ENCODE measurements at regions not wholly inside any gene's neighbourhood (a gene's known extent, or its start where the extent isn't known, plus 50 kb on each side); places are given as distances from the start of the nearest gene placed in this dataset.
A peak's percentile ranks its signal among the peaks of the same experiment; 100 is the strongest.

DNA sequence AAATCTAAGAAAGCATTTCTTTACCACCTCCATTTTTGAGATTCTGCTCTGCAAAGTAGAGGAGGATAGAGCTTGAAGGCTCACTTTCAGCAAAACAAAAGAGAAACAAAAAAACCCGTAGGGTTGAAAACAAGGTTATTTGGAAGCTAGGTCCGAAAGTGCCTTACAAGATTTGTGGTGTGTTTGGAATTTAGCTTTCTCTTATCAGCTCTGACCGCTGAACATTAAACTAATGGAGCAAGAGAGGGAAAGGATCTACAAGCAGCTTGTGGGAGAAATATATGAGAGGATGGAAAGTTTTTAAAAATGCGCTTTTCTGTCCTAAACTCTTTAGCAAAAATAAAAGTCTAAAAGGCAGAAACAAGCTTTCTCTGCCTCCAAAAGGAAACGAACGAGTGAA is 545.5 kb downstream of the NTRK3 start:
- TF ChIP-seq, protein P1, sequence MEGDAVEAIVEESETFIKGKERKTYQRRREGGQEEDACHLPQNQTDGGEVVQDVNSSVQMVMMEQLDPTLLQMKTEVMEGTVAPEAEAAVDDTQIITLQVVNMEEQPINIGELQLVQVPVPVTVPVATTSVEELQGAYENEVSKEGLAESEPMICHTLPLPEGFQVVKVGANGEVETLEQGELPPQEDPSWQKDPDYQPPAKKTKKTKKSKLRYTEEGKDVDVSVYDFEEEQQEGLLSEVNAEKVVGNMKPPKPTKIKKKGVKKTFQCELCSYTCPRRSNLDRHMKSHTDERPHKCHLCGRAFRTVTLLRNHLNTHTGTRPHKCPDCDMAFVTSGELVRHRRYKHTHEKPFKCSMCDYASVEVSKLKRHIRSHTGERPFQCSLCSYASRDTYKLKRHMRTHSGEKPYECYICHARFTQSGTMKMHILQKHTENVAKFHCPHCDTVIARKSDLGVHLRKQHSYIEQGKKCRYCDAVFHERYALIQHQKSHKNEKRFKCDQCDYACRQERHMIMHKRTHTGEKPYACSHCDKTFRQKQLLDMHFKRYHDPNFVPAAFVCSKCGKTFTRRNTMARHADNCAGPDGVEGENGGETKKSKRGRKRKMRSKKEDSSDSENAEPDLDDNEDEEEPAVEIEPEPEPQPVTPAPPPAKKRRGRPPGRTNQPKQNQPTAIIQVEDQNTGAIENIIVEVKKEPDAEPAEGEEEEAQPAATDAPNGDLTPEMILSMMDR (IDR thresholded peaks at IDR 0.05), result no peak
- intact Hi-C loops (cut with DNase I), result no loop called here
- Histone ChIP-seq H3K4me3 (no peak overlapping the region), H3K9me3 (no peaks in the 10 kb centered on the region), H3K36me3 (no peaks in the 10 kb centered on the region), H3K27ac (no peak overlapping the region), H3K4me1 (no peaks in the 10 kb centered on the region), H3K27me3 (no peaks in the 10 kb centered on the region)
- ATAC-seq, result no peak
- no peak for DNase-seq

DNA sequence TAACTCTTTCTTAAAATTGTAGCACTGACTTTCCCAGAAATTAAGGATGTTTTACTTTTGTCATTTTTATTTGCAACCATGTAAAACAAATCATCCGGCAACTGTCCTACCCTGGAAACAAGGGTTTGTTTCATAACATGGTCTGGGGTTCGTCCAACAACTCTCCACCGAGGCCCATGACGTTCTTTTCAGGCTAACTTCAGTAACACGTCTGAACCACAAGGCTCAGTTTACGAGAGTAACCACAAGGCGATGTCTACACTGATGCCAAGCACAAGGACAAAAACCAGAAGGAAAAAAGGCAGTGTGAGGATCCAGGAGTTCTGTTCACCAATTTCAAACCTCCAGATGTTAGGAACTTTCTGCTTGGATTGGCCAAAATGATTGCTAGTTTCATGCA is 546.1 kb downstream of the NTRK3 start:
- no peaks in the 10 kb centered on the region for H3K4me1 ChIP-seq
- no peak overlapping the region for H3K27ac ChIP-seq
- ATAC-seq (peak; percentile 35), DNase-seq (no peak)
- H3K4me3 ChIP-seq, result no peak overlapping the region
- intact Hi-C loops (cut with DNase I), result no loop called here
- H3K36me3 ChIP-seq, result no peaks in the 10 kb centered on the region
- TF ChIP-seq, protein P1 (IDR thresholded peaks at IDR 0.05), result no peak
- no peaks in the 10 kb centered on the region for H3K27me3 ChIP-seq
- H3K9me3 ChIP-seq, result no peaks in the 10 kb centered on the region

DNA sequence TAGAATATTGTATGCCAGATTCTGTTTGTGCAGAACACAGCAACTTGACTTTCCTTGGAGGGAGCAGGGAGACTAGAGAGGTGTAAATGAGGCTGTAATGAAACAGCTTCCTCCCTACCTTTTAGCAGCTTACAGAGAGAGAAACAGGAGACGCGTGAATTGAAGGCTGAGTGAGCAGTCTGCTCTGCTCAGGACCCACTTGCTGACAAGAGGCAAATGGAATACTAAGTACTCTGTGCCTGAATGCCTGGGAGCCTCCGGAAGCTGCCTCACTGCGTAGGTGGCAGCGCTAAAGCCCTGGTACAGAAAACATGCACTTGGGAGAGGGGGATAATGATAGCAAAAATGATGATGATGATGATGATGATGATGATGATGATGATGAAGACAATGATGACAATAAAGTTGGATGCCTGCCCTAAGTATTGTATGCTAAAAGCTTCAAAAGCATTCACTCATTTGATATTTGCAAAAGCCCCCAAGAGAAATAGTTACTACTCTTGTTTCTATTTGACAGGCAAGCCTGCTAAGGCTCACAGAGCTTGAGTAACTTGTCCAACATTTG is 548.9 kb downstream of the NTRK3 start:
- no peaks in the 10 kb centered on the region for H3K36me3 ChIP-seq
- H3K27ac ChIP-seq, result no peak overlapping the region
- no peaks in the 10 kb centered on the region for H3K4me1 ChIP-seq
- H3K4me3 ChIP-seq, result no peak overlapping the region
- H3K27me3 ChIP-seq, result no peaks in the 10 kb centered on the region
- intact Hi-C loops (cut with DNase I), result no loop called here
- DNase-seq (no peak), ATAC-seq (no peak)
- TF ChIP-seq, protein P1 (IDR thresholded peaks at IDR 0.05), result no peak
- H3K9me3 ChIP-seq, result no peaks in the 10 kb centered on the region

DNA sequence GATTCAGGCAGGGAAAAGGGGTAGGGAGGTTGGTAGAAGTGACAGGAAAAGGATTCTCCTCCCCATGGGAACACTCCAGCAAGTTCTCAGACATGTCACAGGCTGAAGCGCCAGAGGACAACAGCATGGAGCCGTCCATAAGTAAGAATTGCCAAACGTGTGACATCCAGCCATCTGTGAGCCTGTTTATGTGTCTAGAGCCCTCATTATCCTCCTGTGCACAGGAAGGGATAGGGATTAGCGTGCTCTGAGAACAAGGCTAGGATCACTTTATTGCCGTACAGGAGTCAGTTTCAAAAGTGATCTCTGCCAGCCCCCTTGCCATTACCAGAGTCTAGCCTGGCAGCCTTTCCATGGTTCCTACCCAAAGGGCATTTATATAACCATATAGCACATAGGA is 549.5 kb downstream of the NTRK3 start:
- no peak for DNase-seq
- Histone ChIP-seq H3K4me1 (no peaks in the 10 kb centered on the region), H3K4me3 (no peak overlapping the region), H3K36me3 (no peaks in the 10 kb centered on the region), H3K27me3 (no peaks in the 10 kb centered on the region), H3K27ac (no peak overlapping the region), H3K9me3 (no peaks in the 10 kb centered on the region)
- intact Hi-C loops (cut with DNase I), result no loop called here
- no peak for ATAC-seq
- TF ChIP-seq, protein P1 (IDR thresholded peaks at IDR 0.05), result no peak

DNA sequence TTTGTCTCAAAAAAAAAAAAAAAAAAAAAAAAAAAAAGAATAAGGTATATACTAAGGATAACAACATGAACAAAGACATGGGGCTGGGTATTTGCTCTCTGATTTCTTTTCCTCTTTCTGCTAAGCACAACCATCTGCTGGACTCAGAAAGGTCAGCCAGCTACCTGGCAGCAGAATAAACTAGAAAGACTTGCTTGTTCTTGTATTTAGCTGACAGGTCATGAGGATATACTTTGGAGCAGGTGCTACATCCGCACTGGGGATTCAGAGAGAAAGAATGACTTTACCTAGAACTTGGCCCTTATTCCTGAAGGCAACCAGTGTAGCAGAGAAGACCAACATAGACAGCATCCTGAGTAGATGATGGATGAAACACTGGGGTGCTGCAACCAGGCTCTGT is 550.5 kb downstream of the NTRK3 start:
- Histone ChIP-seq H3K4me3 (no peak overlapping the region), H3K27ac (no peak overlapping the region), H3K27me3 (no peaks in the 10 kb centered on the region), H3K36me3 (no peaks in the 10 kb centered on the region), H3K4me1 (no peaks in the 10 kb centered on the region), H3K9me3 (no peaks in the 10 kb centered on the region)
- TF ChIP-seq, protein P1 (IDR thresholded peaks at IDR 0.05), result no peak
- no peak for DNase-seq
- no peak for ATAC-seq
- intact Hi-C loops (cut with DNase I), result no loop called here

DNA sequence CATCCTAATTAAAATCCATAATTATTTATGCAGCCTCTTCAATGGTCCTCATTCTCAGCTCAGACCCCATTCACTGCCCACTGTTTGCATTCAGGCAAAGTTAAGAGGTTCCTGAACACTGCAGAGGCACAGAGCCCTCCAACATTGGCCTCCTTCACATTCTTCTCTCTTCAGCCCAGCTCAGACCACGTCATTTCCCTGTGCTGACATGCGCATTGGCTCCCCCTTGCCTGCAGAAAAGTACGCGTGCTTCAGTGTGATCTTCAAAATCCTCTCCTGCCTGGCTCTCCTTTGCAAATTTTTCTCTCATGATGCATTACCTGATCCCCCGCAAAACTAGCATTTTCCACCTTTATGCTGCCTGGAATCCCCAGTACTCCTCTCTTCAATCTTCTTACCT is 552.3 kb downstream of the NTRK3 start:
- Histone ChIP-seq H3K4me3 (no peak overlapping the region), H3K36me3 (no peaks in the 10 kb centered on the region), H3K27ac (no peak overlapping the region), H3K9me3 (no peaks in the 10 kb centered on the region), H3K4me1 (no peaks in the 10 kb centered on the region), H3K27me3 (no peaks in the 10 kb centered on the region)
- ATAC-seq, result no peak
- DNase-seq, result no peak
- TF ChIP-seq, protein P1 (IDR thresholded peaks at IDR 0.05), result no peak
- intact Hi-C loops (cut with DNase I), result no loop called here
